ENCODE measurements at regions not wholly inside any gene's neighbourhood (a gene's known extent, or its start where the extent isn't known, plus 50 kb on each side); places are given as distances from the start of the nearest gene placed in this dataset.
A peak's percentile ranks its signal among the peaks of the same experiment; 100 is the strongest.

GRCh38 chr15:96701443-96701842 lies 370.9 kb downstream of the NR2F2 start (continued):
- TF ChIP-seq CREM (IDR thresholded peaks at IDR 0.05) (no peak), CREM (CRISPR knock-in tag; IDR thresholded peaks at IDR 0.05) (no peak)

GRCh38 chr15:96701877-96702276 lies 371.4 kb downstream of the NR2F2 start:
- DNase-seq (ENCODE audit: low spot score): no peak
- Histone ChIP-seq H4K20me1 (ENCODE audit: insufficient read depth, low read length) (no peaks in the 10 kb centered on the region), H3K79me2 (ENCODE audit: insufficient read depth, low read length) (no peaks in the 10 kb centered on the region), H2AFZ (ENCODE audit: low read length) (no peak overlapping the region), H3K36me3 (replicated peaks in 1 of 2; ENCODE audit: control insufficient read depth in 1 of 2, insufficient read depth in 2 of 2, low read length in 2 of 2) (no peaks in the 10 kb centered on the region), H3K9me3 (ENCODE audit: low read length) (no peaks in the 10 kb centered on the region), H3K4me2 (ENCODE audit: low read depth, low read length) (no peak overlapping the region), H3K27ac (ENCODE audit: extremely low read length, insufficient read depth, low read length) (no peak overlapping the region), H3K27me3 (ENCODE audit: control insufficient read depth in 1 of 2, insufficient read depth in 2 of 2, low read length in 2 of 2) (no peaks in the 10 kb centered on the region), H3K9ac (ENCODE audit: insufficient read depth, low read depth, low read length) (no peak overlapping the region), H3K4me3 (replicated peaks in 1 of 3; ENCODE audit: insufficient read depth in 1 of 3, low read depth in 2 of 3, low read length in 3 of 3) (no peak overlapping the region), H3K4me1 (ENCODE audit: insufficient read depth, low read length) (no peaks in the 10 kb centered on the region)
- in situ Hi-C loops (cut with HindIII; ENCODE audit: extremely low pct_ligation_motif_present, low pct_unique_long_range_greater_than_20kb): no loop called here
- POLR2A ChIA-PET: no interaction called here
- TF ChIP-seq ZNF24 (IDR thresholded peaks at IDR 0.05): no peak
- no peak for TF ChIP-seq NR2F6 (IDR thresholded peaks at IDR 0.05)
- no peak for TF ChIP-seq NR2F6 (CRISPR knock-in tag; IDR thresholded peaks at IDR 0.05)
- TF ChIP-seq SP4 (CRISPR knock-in tag; IDR thresholded peaks at IDR 0.05): no peak
- peak; percentile 43 to 77; a peak in 3 of 4 replicates for TF ChIP-seq MAFK (conservative IDR thresholded peaks at IDR 0.05 in 1 of 2, IDR thresholded peaks at IDR 0.05 in 1 of 2; ENCODE audit: low read length in 2 of 2)
- peak; percentile 64 for TF ChIP-seq MAFF (IDR thresholded peaks at IDR 0.05; ENCODE audit: low read depth, low read length)
- ATAC-seq: no peak
- WGBS (ENCODE audit: low lambda C conversion rate): 21% methylated on average over 2 of the region's 2 CpGs
- CTCF ChIA-PET (ENCODE audit: low intra/inter-chr PET ratio, low total read pairs): no interaction called here
- no TSS peak for BruUV-seq (replicated peaks)
- intact Hi-C loops (cut with micrococcal nuclease; ENCODE audit: unreplicated experiment): no loop called here
- no peak for FAIRE-seq

- in situ Hi-C loops (cut with HindIII; ENCODE audit: extremely low pct_ligation_motif_present, low pct_unique_long_range_greater_than_20kb): no loop called here
- ChIA-PET CTCF (ENCODE audit: low intra/inter-chr PET ratio, low total read pairs) (no interaction called here), POLR2A (no interaction called here)
- no peaks in the 10 kb centered on the region for H3K79me2 ChIP-seq (ENCODE audit: insufficient read depth, low read length)
- FAIRE-seq: no peak
- intact Hi-C loops (cut with micrococcal nuclease; ENCODE audit: unreplicated experiment): no loop called here
- WGBS (ENCODE audit: low lambda C conversion rate): 10% methylated on average over 4 of the region's 4 CpGs
- H3K9ac ChIP-seq (ENCODE audit: insufficient read depth, low read depth, low read length): no peak overlapping the region
- H3K36me3 ChIP-seq (replicated peaks in 1 of 2; ENCODE audit: control insufficient read depth in 1 of 2, insufficient read depth in 2 of 2, low read length in 2 of 2): no peaks in the 10 kb centered on the region
- no peaks in the 10 kb centered on the region for H3K9me3 ChIP-seq (ENCODE audit: low read length)
- BruUV-seq (replicated peaks): no TSS peak
- no peaks in the 10 kb centered on the region for H3K4me1 ChIP-seq (ENCODE audit: insufficient read depth, low read length)
- ATAC-seq: no peak
- DNase-seq (ENCODE audit: low spot score): no peak
- no peak overlapping the region for H2AFZ ChIP-seq (ENCODE audit: low read length)
- no peak overlapping the region for H3K4me2 ChIP-seq (ENCODE audit: low read depth, low read length)
- no peaks in the 10 kb centered on the region for H4K20me1 ChIP-seq (ENCODE audit: insufficient read depth, low read length)
- no peak overlapping the region for H3K27ac ChIP-seq (ENCODE audit: extremely low read length, insufficient read depth, low read length)
- H3K27me3 ChIP-seq (ENCODE audit: control insufficient read depth in 1 of 2, insufficient read depth in 2 of 2, low read length in 2 of 2): no peaks in the 10 kb centered on the region
- no peak overlapping the region for H3K4me3 ChIP-seq (replicated peaks in 1 of 3; ENCODE audit: insufficient read depth in 1 of 3, low read depth in 2 of 3, low read length in 3 of 3)
- TF ChIP-seq AFF4 (CRISPR knock-in tag; IDR thresholded peaks at IDR 0.05) (no peak), ZXDC (CRISPR knock-in tag; IDR thresholded peaks at IDR 0.05) (no peak), ZNF564 (CRISPR knock-in tag; IDR thresholded peaks at IDR 0.05) (no peak), ZNF235 (CRISPR knock-in tag; IDR thresholded peaks at IDR 0.05; ENCODE audit: borderline replicate concordance) (no peak), ZSCAN30 (CRISPR knock-in tag; IDR thresholded peaks at IDR 0.05) (no peak)
Measured at GRCh38 chr15:96702589-96702988, 372.1 kb downstream of the NR2F2 start.

All from HepG2 (cell line).